Retinal pigment epithelial cell (primary cell): ENCODE measurements at regions not wholly inside any gene's neighbourhood (a gene's known extent, or its start where the extent isn't known, plus 50 kb on each side); places are given as distances from the start of the nearest gene placed in this dataset.

Experiments used
- DNase-seq: peaks from one replicate; pipeline ENCODE4 v3.0.0-alpha.2; 2010; ENCODE audit warnings: low read depth
- H3K4me3 ChIP-seq: 2 replicates; pipeline ENCODE4 v1.5.1; 2011; ENCODE audit warnings: mild to moderate bottlenecking, low read length, control low read depth, moderate library complexity
- TF ChIP-seq, protein P1 (sequence below): conservative IDR thresholded peaks from 2 replicates; pipeline ENCODE4 v1.5.1; 2011; ENCODE audit warnings: low read depth, low read length, control low read depth, inconsistent platforms

DNA sequence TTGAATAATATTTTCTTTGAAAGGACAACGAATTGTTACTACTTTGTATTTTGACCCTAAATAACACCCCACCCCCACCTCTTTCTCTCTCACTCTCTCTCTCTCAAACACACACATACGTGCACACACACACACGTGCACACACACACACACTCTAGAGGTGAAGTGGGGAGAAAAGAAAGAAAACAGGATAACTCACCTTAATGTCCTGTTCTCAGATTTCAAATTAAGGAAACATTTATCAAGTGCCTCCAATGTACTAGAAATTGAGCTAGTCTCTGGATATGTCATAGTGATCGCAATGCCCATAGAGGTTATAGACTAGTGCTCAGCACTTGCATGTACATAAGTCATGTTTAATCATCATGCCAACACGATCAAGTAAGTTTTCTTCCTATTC, 1483.6 kb upstream of the SEL1L start:
- H3K4me3 ChIP-seq = no peak overlapping the region
- no peak for DNase-seq
- TF ChIP-seq, protein P1, sequence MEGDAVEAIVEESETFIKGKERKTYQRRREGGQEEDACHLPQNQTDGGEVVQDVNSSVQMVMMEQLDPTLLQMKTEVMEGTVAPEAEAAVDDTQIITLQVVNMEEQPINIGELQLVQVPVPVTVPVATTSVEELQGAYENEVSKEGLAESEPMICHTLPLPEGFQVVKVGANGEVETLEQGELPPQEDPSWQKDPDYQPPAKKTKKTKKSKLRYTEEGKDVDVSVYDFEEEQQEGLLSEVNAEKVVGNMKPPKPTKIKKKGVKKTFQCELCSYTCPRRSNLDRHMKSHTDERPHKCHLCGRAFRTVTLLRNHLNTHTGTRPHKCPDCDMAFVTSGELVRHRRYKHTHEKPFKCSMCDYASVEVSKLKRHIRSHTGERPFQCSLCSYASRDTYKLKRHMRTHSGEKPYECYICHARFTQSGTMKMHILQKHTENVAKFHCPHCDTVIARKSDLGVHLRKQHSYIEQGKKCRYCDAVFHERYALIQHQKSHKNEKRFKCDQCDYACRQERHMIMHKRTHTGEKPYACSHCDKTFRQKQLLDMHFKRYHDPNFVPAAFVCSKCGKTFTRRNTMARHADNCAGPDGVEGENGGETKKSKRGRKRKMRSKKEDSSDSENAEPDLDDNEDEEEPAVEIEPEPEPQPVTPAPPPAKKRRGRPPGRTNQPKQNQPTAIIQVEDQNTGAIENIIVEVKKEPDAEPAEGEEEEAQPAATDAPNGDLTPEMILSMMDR = no peak

DNA sequence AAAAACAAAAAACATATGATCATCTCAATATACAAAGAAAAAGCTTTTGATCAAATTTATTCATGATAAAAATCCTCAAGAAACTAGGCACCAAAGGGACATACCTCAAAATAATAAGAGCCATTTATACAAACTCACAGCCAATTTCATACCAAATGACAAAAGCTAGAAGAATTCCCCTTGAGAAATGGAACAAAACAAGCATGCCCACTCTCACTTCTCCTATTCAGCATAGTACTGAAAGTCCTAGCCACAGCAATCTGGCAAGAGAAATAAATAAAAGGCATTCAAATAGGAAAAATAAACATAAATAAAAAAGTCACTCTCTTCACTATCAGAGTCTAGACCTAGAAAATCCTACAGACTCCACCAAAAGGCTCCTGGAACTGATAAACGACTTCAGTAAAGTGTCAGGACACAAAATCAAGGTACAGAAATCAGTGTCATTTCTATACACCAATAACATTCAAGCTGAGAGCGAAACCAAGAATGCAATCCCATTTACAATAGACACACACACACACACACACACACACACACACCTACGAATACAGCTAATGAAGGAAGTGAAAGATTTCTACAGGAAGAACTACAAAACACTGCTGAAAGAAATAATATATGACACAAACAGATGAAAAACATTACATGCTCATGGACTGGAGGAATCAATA, 1486.2 kb upstream of the SEL1L start:
- TF ChIP-seq, protein P1 = no peak
- H3K4me3 ChIP-seq = no peak overlapping the region
- DNase-seq = no peak

DNA sequence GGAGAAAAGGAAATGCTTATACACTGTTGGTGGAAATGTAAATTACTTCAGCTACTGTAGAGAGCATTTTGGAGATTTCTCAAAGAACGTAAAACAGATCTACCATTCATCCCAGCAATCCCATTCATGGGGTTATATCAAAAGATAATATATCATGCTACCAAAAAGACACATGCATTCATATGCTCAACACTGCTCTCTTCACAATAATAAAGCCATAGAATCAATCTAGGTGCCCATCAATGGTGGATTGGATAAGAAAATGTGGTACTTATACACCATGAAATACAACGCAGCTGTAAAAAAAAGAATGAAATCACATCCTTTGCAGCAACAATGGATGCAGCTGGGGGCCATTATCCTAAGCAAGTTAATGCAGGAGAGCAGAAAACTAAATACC, 1487.7 kb upstream of the SEL1L start:
- H3K4me3 ChIP-seq = no peak overlapping the region
- TF ChIP-seq, protein P1 = no peak
- DNase-seq = no peak

DNA sequence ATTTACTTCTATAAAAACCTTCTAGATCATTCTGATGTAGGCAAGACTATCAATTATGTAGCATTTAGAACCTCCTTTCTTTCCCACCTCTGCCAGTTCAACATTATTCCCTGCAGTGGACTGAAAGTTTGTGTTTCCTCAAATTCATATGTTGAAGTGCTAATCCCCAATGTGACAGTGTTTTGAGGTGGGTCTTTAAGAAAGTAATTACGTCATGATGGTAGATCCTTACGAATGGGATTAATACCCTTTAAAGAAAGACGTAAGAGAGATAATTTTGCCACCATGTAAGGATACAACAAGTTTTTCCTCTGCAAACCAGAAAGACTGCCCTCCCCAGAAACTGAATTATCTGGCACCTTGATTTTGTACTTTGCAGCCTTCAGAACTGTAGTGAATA, 1489.7 kb upstream of the SEL1L start:
- TF ChIP-seq, protein P1 = no peak
- no peak overlapping the region for H3K4me3 ChIP-seq
- DNase-seq = no peak

DNA sequence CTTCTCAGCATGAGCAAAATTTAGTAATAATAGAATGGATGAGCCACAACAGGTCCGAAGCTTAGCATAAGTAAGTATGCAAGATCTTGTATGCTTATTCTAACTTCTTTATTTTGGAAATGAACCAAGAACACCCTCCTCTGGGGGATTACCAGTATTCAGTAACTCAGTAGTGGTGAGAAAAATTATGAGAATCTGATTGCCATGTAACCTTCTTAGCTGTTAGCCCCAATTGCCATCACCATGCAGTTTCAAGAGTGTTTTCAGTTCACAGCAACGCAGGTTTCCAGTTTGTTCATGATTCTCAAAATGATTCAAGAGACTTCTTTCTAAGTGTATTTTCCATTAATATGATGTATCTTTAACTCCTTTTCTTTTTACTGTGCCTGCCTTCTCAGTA, 1507.6 kb upstream of the SEL1L start:
- no peak overlapping the region for H3K4me3 ChIP-seq
- no peak for DNase-seq
- TF ChIP-seq, protein P1 = no peak

DNA sequence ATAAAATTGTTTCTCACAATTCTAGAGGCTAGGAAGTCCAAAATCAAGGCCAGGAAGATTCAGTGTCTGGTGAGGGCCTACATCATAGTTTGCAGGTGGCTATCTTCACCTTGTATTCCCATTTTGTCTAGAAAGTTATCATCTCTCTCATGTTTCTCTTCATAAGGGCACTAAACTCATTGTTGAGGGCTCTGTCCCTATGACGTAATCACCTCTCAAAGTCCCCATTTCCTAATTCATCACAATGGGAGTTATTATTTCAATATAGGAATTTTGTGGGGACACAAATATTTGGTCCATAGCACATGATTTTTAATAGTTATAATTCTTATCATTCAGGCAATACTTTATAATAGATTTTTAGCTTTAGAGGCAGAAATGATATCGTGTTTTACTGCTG, 1509.2 kb upstream of the SEL1L start:
- no peak for DNase-seq
- H3K4me3 ChIP-seq = no peak overlapping the region
- TF ChIP-seq, protein P1 = no peak

DNA sequence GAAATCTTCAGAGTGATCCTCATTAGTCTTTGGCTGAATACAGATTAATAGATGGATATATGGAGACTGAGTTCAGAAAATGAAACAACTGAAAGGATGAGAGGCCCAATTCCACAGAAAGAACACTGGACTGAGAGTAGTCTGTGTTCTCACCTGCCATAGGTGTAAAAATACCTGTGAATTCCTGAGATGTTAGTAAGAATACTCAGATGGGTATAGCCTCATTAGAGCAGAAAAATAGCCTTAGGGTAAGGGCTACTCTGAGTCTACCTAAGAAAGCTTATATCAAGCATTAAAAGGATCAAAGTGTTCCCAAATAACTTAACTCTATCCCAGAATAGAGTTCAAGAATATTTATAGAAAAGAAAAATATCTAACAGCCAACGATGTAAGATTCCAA, 1510.3 kb upstream of the SEL1L start:
- TF ChIP-seq, protein P1 = no peak
- DNase-seq = no peak
- H3K4me3 ChIP-seq = no peak overlapping the region
